ENCODE measurements at regions not wholly inside any gene's neighbourhood (a gene's known extent, or its start where the extent isn't known, plus 50 kb on each side); places are given as distances from the start of the nearest gene placed in this dataset.

- DNase-seq: no peak
Measured at GRCh38 chr17:55632893-55633292, 89.8 kb downstream of the TMEM100 start.

GRCh38 chr17:55632236-55632635 is 90.4 kb downstream of the TMEM100 start:
- no peak for DNase-seq

- DNase-seq: no peak
Measured at GRCh38 chr17:55629995-55630394, 92.7 kb downstream of the TMEM100 start.

GRCh38 chr17:55625521-55625920 is 97.1 kb downstream of the TMEM100 start:
- no peak for DNase-seq

GRCh38 chr17:55624772-55625433 is 97.8 kb downstream of the TMEM100 start:
- DNase-seq: no peak

GRCh38 chr17:55622547-55622946 is 100.1 kb downstream of the TMEM100 start:
- DNase-seq: peak; percentile 4

GRCh38 chr17:55620945-55621344 is 101.7 kb downstream of the TMEM100 start:
- no peak for DNase-seq

GRCh38 chr17:55620023-55620422 is 102.6 kb downstream of the TMEM100 start:
- DNase-seq: no peak

- no peak for DNase-seq
Measured at GRCh38 chr17:55617441-55617840, 105.2 kb downstream of the TMEM100 start.

- DNase-seq: no peak
Measured at GRCh38 chr17:55614061-55614460, 102.8 kb upstream of the SMIM36 start.

GRCh38 chr17:55612691-55613141 is 101.5 kb upstream of the SMIM36 start:
- DNase-seq: no peak

GRCh38 chr17:55607731-55608341 is 96.6 kb upstream of the SMIM36 start:
- DNase-seq: peak; percentile 72

GRCh38 chr17:55606488-55606815 is 95.2 kb upstream of the SMIM36 start:
- peak; percentile 51 for DNase-seq

- DNase-seq: peak; percentile 39
Measured at GRCh38 chr17:55605705-55606487, 94.6 kb upstream of the SMIM36 start.

- peak; percentile 68 for DNase-seq
Measured at GRCh38 chr17:55601874-55602364, 90.7 kb upstream of the SMIM36 start.

GRCh38 chr17:55598495-55598894 is 87.2 kb upstream of the SMIM36 start:
- peak; percentile 24 for DNase-seq

- no peak for DNase-seq
Measured at GRCh38 chr17:55588446-55589242, 77.4 kb upstream of the SMIM36 start.

- DNase-seq: no peak
Measured at GRCh38 chr17:55587608-55588139, 76.4 kb upstream of the SMIM36 start.

GRCh38 chr17:55585629-55586028 is 74.4 kb upstream of the SMIM36 start:
- DNase-seq: peak; percentile 9

GRCh38 chr17:55584861-55585260 is 73.6 kb upstream of the SMIM36 start:
- no peak for DNase-seq

- no peak for DNase-seq
Measured at GRCh38 chr17:55584055-55584685, 72.9 kb upstream of the SMIM36 start.

- DNase-seq: no peak
Measured at GRCh38 chr17:55582897-55583296, 71.6 kb upstream of the SMIM36 start.

Data from DMS53 (cell line).